ENCODE measurements at regions not wholly inside any gene's neighbourhood (a gene's known extent, or its start where the extent isn't known, plus 50 kb on each side); places are given as distances from the start of the nearest gene placed in this dataset.
"Not testable (repeated sequence)": the region's sequence is repeated elsewhere in the genome, so short reads cannot be mapped to it uniquely, and the experiment has no call there.

DNA sequence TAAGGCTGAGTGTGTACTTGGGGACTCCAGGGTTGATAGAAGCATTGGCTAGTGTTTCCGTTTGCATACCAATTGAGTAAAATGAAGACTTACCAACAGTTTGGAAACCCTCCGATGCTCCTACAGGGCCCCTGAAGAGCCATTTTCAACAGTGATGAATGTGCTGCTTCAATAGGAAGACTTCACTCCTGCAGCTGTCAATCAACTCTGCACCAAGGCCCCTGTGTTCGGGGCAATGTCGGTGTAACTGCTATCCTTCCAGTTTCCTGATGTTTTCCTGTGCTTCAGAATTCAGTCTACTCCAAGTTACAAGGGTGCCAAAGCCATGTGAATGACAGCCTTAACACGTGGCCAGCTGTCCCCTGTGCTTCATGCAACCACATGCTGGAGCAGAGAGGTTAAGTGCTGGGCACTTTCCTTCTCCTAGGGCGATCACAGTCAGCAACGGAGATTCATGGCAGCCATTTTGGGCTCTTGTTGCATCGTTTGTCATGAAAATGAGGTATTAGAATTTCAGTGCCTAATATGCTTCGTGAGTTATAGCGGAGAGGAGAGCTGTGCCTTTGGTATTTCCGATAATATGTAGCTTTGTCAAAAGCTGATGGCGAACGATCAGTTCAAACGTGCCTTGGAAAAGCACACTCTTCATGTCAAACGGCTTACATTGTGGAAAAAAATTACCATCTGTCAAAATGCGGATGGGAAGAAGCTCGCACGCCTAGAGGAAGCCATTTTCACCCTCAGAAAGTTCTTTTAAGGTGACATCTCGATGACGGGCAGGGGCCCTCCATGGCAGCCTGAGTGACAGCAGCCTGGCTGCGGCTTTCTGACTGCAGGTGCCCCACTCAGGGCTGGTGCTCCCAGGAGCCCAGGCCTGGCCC lies 287.8 kb downstream of the ACTR3B start:
- peaks cover 0 to 5% (median 2%) of the 10 kb centered on the region in 5 donors for H3K9me3 ChIP-seq (ENCODE audit: control insufficient read depth in 5 of 5, low read length in 5 of 5)
- H3K4me1 ChIP-seq (ENCODE audit: control insufficient read depth in 5 of 5, insufficient read depth in 5 of 5, low read length in 5 of 5) = no peaks in the 10 kb centered on the region
- H3K4me3 ChIP-seq (ENCODE audit: low read depth in 1 of 5, low read length in 5 of 5) = no peak overlapping the region
- peaks cover 0 to 2% (median 0%) of the 10 kb centered on the region in 5 donors for H3K27me3 ChIP-seq (ENCODE audit: control insufficient read depth in 5 of 5, insufficient read depth in 4 of 5, low read length in 5 of 5)
- no peak overlapping the region for H3K9ac ChIP-seq (ENCODE audit: low read length in 5 of 5)
- no peak overlapping the region for H3K27ac ChIP-seq (ENCODE audit: low read depth, low read length)
- no peaks in the 10 kb centered on the region for H3K36me3 ChIP-seq (ENCODE audit: control insufficient read depth in 5 of 5, insufficient read depth in 5 of 5, low read length in 5 of 5)

DNA sequence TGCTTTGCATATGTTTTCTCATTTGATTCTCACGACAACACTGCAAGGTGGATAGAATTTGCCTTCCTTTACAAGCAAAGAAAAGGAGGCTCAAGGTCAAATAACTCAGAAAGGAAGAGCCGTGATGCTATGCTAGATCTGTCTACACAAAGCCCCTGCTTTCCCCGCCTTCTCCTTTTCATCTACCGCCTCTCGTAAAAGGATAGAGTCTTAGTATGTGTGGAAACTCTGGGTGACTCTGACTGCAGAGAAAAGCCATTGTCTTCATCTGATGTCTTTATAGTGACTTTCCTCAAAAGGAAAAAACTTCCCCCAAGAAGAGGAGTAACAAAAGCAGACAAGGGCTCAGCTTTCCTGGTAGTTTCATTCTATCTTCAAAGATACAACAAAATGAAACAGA lies 292.7 kb downstream of the ACTR3B start:
- no peak overlapping the region for H3K4me3 ChIP-seq (ENCODE audit: low read depth in 1 of 5, low read length in 5 of 5)
- H3K27ac ChIP-seq (ENCODE audit: low read depth, low read length) = no peak overlapping the region
- no peaks in the 10 kb centered on the region for H3K4me1 ChIP-seq (ENCODE audit: control insufficient read depth in 5 of 5, insufficient read depth in 5 of 5, low read length in 5 of 5)
- H3K27me3 ChIP-seq (ENCODE audit: control insufficient read depth in 5 of 5, insufficient read depth in 4 of 5, low read length in 5 of 5) = peaks cover 0 to under 1% (median 0%) of the 10 kb centered on the region in 5 donors
- no peak overlapping the region for H3K9ac ChIP-seq (ENCODE audit: low read length in 5 of 5)
- peaks cover 0 to 2% (median 2%) of the 10 kb centered on the region in 5 donors for H3K9me3 ChIP-seq (ENCODE audit: control insufficient read depth in 5 of 5, low read length in 5 of 5)
- no peaks in the 10 kb centered on the region for H3K36me3 ChIP-seq (ENCODE audit: control insufficient read depth in 5 of 5, insufficient read depth in 5 of 5, low read length in 5 of 5)

DNA sequence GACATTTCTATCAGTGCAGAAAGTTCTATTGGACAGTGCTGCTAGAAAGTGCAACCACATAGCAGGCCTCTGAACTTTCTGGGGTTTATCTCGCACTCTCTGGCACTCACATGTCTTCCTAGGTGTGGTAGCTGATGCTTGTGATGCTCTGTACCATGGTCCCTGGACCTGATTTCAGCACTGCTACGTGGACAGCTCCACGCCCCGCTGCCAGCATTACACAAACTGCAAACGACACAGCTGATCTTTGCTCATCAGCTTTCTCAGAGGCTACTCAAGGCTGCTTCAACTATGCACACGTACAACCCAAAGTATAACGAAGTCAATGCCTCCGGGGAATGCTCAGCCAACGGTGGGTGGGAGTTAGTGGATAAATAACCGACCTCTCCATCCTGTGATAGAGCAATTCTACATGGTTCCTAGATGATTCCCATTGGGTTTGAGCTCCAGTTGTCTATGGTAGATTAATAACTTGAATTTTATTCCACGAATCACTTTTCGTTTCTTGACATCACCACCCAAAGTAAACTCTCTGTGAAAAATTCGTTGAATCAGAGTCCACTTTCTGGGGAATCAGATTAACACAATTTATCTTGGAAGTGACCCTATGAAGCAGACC lies 302.5 kb downstream of the ACTR3B start:
- H3K27ac ChIP-seq (ENCODE audit: low read depth, low read length) = no peak overlapping the region
- peaks cover 0 to 4% (median 3%) of the 10 kb centered on the region in 5 donors for H3K9me3 ChIP-seq (ENCODE audit: control insufficient read depth in 5 of 5, low read length in 5 of 5)
- H3K27me3 ChIP-seq (ENCODE audit: control insufficient read depth in 5 of 5, insufficient read depth in 4 of 5, low read length in 5 of 5) = no peaks in the 10 kb centered on the region

DNA sequence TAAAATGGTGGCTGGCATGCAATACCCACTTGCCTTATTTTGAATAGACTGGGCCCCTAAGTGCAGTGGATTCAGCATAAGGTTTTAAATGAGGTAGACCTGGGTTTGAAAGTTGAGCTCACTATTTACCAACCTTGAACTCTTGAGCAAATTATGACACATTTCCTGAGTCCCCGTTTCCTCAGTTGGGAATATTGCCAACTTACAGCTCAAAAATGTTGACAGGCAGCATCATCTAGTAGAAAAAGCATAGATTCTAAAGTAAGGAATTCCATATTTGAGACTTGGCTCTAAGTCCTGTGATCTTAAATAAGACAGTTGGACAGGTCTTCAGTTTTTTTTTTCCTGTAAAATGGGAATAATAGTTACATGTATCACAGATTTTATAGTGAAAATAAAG lies 305.5 kb downstream of the ACTR3B start:
- no peaks in the 10 kb centered on the region for H3K36me3 ChIP-seq (ENCODE audit: control insufficient read depth in 5 of 5, insufficient read depth in 5 of 5, low read length in 5 of 5)
- H3K4me3 ChIP-seq (ENCODE audit: low read depth in 1 of 5, low read length in 5 of 5) = no peak overlapping the region
- H3K4me1 ChIP-seq (ENCODE audit: control insufficient read depth in 5 of 5, insufficient read depth in 5 of 5, low read length in 5 of 5) = no peaks in the 10 kb centered on the region
- H3K9ac ChIP-seq (ENCODE audit: low read length in 5 of 5) = no peak overlapping the region
- no peak overlapping the region for H3K27ac ChIP-seq (ENCODE audit: low read depth, low read length)
- H3K9me3 ChIP-seq (ENCODE audit: control insufficient read depth in 5 of 5, low read length in 5 of 5) = peaks cover 0 to 4% (median 3%) of the 10 kb centered on the region in 5 donors
- H3K27me3 ChIP-seq (ENCODE audit: control insufficient read depth in 5 of 5, insufficient read depth in 4 of 5, low read length in 5 of 5) = no peaks in the 10 kb centered on the region

More for the DNA sequence above, 302.5 kb downstream of the ACTR3B start:
- Histone ChIP-seq H3K4me3 (ENCODE audit: low read depth in 1 of 5, low read length in 5 of 5) (no peak overlapping the region), H3K36me3 (ENCODE audit: control insufficient read depth in 5 of 5, insufficient read depth in 5 of 5, low read length in 5 of 5) (no peaks in the 10 kb centered on the region), H3K4me1 (ENCODE audit: control insufficient read depth in 5 of 5, insufficient read depth in 5 of 5, low read length in 5 of 5) (no peaks in the 10 kb centered on the region), H3K9ac (ENCODE audit: low read length in 5 of 5) (no peak overlapping the region)

DNA sequence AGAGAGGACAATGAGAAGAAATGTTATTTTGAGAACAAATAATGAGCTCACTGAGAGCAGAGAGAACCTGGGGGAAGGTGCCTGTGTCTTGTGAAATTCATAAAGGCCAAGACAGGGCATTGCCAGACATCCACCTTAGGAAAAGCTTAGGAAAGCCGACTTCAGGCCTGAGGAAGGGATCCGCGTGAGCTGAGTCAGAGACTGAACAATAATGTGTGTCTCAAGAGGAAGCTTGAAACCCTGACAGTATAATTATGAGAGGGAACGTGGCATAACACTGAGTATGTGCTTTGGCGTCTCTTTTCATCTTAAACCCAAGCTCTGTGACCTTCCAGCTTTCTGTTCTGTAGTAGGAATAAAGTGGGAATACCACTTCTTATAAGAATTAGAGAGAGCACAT lies 307.2 kb downstream of the ACTR3B start:
- Histone ChIP-seq H3K27ac (ENCODE audit: low read depth, low read length) (no peak overlapping the region), H3K36me3 (ENCODE audit: control insufficient read depth in 5 of 5, insufficient read depth in 5 of 5, low read length in 5 of 5) (no peaks in the 10 kb centered on the region), H3K9ac (ENCODE audit: low read length in 5 of 5) (no peak overlapping the region), H3K4me3 (ENCODE audit: low read depth in 1 of 5, low read length in 5 of 5) (no peak overlapping the region), H3K27me3 (ENCODE audit: control insufficient read depth in 5 of 5, insufficient read depth in 4 of 5, low read length in 5 of 5) (no peaks in the 10 kb centered on the region), H3K4me1 (ENCODE audit: control insufficient read depth in 5 of 5, insufficient read depth in 5 of 5, low read length in 5 of 5) (no peaks in the 10 kb centered on the region), H3K9me3 (ENCODE audit: control insufficient read depth in 5 of 5, low read length in 5 of 5) (peaks cover 0 to 4% (median 3%) of the 10 kb centered on the region in 5 donors)

DNA sequence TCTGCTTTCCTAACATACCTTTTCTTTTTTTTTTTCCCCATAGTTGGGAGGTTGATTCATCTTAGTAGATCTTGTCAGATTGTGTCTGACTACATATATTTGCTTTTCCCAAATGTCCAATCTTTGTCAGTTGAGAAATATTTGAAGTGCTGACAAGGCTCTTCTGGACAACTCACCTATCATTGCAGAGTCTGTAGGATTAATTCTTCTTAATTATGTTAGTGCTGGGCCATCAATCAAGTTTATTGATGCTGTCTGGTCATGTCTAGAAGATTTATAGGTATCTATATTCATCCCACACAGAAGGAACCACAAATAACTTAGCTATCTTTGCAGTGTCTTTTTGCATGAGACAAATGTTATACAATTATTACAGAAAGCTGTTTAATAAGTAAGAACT lies 310.6 kb downstream of the ACTR3B start:
- H3K27ac ChIP-seq (ENCODE audit: low read depth, low read length) = no peak overlapping the region

DNA sequence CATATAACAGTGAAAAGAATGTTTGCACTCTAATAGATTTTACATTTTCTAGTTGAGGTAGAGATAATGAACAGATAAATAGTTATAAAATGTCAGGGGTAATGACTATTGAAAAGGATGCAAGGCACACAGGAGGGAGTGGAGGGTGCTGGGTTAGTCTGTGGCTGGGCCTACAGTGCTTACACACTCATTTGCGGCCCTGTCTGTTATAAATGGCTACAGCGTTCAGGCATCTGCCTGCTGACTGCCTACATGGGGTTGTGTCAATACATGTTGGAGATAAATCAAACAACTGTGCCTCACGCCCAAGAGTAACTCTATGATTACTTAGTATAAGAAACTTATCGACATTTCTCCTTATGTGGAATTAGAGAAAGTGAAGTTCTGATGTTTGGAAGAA lies 313.3 kb downstream of the ACTR3B start:
- Histone ChIP-seq H3K9ac (ENCODE audit: low read length in 5 of 5) (no peak overlapping the region), H3K27ac (ENCODE audit: low read depth, low read length) (no peak overlapping the region), H3K9me3 (ENCODE audit: control insufficient read depth in 5 of 5, low read length in 5 of 5) (no peaks in the 10 kb centered on the region), H3K27me3 (ENCODE audit: control insufficient read depth in 5 of 5, insufficient read depth in 4 of 5, low read length in 5 of 5) (no peaks in the 10 kb centered on the region), H3K4me1 (ENCODE audit: control insufficient read depth in 5 of 5, insufficient read depth in 5 of 5, low read length in 5 of 5) (no peaks in the 10 kb centered on the region), H3K4me3 (ENCODE audit: low read depth in 1 of 5, low read length in 5 of 5) (no peak overlapping the region), H3K36me3 (ENCODE audit: control insufficient read depth in 5 of 5, insufficient read depth in 5 of 5, low read length in 5 of 5) (no peaks in the 10 kb centered on the region)

More for the DNA sequence above, 310.6 kb downstream of the ACTR3B start:
- no peaks in the 10 kb centered on the region for H3K9me3 ChIP-seq (ENCODE audit: control insufficient read depth in 5 of 5, low read length in 5 of 5)
- no peak overlapping the region for H3K4me3 ChIP-seq (ENCODE audit: low read depth in 1 of 5, low read length in 5 of 5)
- no peak overlapping the region for H3K9ac ChIP-seq (ENCODE audit: low read length in 5 of 5)
- no peaks in the 10 kb centered on the region for H3K36me3 ChIP-seq (ENCODE audit: control insufficient read depth in 5 of 5, insufficient read depth in 5 of 5, low read length in 5 of 5)
- H3K27me3 ChIP-seq (ENCODE audit: control insufficient read depth in 5 of 5, insufficient read depth in 4 of 5, low read length in 5 of 5) = no peaks in the 10 kb centered on the region
- no peaks in the 10 kb centered on the region for H3K4me1 ChIP-seq (ENCODE audit: control insufficient read depth in 5 of 5, insufficient read depth in 5 of 5, low read length in 5 of 5)

DNA sequence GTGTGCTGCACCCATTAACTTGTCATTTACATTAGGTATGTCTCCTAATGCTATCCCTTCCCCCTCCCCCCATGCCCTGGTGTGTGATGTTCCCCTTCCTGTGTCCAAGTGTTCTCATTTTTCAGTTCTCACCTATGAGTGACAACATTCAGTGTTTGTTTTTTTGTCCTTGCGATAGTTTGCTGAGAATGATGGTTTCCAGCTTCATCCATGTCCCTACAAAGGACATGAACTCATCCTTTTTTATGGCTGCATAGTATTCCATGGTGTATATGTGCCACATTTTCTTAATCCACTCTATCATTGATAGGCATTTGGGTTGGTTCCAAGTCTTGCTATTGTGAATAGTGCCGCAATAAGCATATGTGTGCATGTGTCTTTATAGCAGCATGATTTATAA lies 316.7 kb downstream of the ACTR3B start:
- not testable (repeated sequence) for H3K4me1 ChIP-seq (ENCODE audit: control insufficient read depth in 5 of 5, insufficient read depth in 5 of 5, low read length in 5 of 5); H3K36me3 ChIP-seq (ENCODE audit: control insufficient read depth in 5 of 5, insufficient read depth in 5 of 5, low read length in 5 of 5); H3K27me3 ChIP-seq (ENCODE audit: control insufficient read depth in 5 of 5, insufficient read depth in 4 of 5, low read length in 5 of 5); H3K9ac ChIP-seq (ENCODE audit: low read length in 5 of 5); H3K27ac ChIP-seq (ENCODE audit: low read depth, low read length); H3K9me3 ChIP-seq (ENCODE audit: control insufficient read depth in 5 of 5, low read length in 5 of 5); H3K4me3 ChIP-seq (ENCODE audit: low read depth in 1 of 5, low read length in 5 of 5)

DNA sequence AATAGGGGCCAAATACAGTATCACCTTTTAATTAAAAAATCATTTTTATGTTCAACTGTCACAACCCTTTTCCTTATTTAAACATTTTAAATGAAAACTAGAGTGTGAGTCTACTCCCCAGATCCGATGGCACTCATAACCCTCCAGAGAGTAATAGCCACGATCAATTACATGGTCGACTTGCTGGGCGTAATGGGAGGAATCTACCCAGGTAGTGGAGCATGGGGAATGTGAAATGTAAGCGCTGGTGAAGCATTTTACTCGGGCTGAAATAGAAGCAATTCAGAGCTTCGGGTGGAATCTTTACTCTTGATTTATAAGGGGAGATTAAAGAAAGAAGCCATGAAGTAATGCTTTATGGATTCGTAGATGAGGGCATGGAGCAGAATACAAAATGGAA lies 321.9 kb downstream of the ACTR3B start:
- H3K9ac ChIP-seq (ENCODE audit: low read length in 5 of 5) = no peak overlapping the region
- peaks cover 0 to 6% (median 0%) of the 10 kb centered on the region in 5 donors for H3K27me3 ChIP-seq (ENCODE audit: control insufficient read depth in 5 of 5, insufficient read depth in 4 of 5, low read length in 5 of 5)
- no peak overlapping the region for H3K4me3 ChIP-seq (ENCODE audit: low read depth in 1 of 5, low read length in 5 of 5)
- H3K36me3 ChIP-seq (ENCODE audit: control insufficient read depth in 5 of 5, insufficient read depth in 5 of 5, low read length in 5 of 5) = no peaks in the 10 kb centered on the region
- no peaks in the 10 kb centered on the region for H3K4me1 ChIP-seq (ENCODE audit: control insufficient read depth in 5 of 5, insufficient read depth in 5 of 5, low read length in 5 of 5)
- H3K9me3 ChIP-seq (ENCODE audit: control insufficient read depth in 5 of 5, low read length in 5 of 5) = peaks cover 0 to 4% (median 0%) of the 10 kb centered on the region in 5 donors
- no peak overlapping the region for H3K27ac ChIP-seq (ENCODE audit: low read depth, low read length)

DNA sequence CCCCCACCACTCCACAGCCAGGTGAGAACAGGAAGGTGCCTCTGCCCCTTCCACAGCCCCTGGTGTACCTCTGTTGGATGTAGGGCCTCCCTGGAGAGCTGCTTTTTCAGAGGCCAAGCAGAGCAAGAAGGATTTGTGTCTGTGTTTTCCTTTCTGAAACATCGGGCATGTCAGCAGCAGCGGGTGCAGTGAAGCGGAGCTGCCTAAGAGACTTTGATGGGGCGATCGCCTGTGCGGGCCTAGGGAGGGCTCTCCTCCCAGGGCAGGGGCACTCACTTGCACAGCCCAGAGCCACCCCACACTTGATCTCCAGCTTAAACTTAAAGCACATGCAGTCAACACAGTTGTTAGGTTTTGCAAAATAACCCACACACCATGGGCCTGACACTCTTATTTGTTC lies 324.7 kb downstream of the ACTR3B start:
- Histone ChIP-seq H3K9ac (ENCODE audit: low read length in 5 of 5) (no peak overlapping the region), H3K4me3 (ENCODE audit: low read depth in 1 of 5, low read length in 5 of 5) (no peak overlapping the region), H3K27ac (ENCODE audit: low read depth, low read length) (no peak overlapping the region), H3K4me1 (ENCODE audit: control insufficient read depth in 5 of 5, insufficient read depth in 5 of 5, low read length in 5 of 5) (no peaks in the 10 kb centered on the region), H3K27me3 (ENCODE audit: control insufficient read depth in 5 of 5, insufficient read depth in 4 of 5, low read length in 5 of 5) (peaks cover 0 to 6% (median 0%) of the 10 kb centered on the region in 5 donors), H3K36me3 (ENCODE audit: control insufficient read depth in 5 of 5, insufficient read depth in 5 of 5, low read length in 5 of 5) (no peaks in the 10 kb centered on the region), H3K9me3 (ENCODE audit: control insufficient read depth in 5 of 5, low read length in 5 of 5) (peaks cover 0 to 4% (median 0%) of the 10 kb centered on the region in 5 donors)
